HG03571 (cell line): ENCODE measurements at regions not wholly inside any gene's neighbourhood (a gene's known extent, or its start where the extent isn't known, plus 50 kb on each side); places are given as distances from the start of the nearest gene placed in this dataset.

ENCODE experiments used
- ATAC-seq: cut with Tn5 transposase; IDR thresholded peaks from one replicate; pipeline ENCODE4 v1.9.1; 2021; ENCODE audit not compliant: unreplicated experiment

DNA sequence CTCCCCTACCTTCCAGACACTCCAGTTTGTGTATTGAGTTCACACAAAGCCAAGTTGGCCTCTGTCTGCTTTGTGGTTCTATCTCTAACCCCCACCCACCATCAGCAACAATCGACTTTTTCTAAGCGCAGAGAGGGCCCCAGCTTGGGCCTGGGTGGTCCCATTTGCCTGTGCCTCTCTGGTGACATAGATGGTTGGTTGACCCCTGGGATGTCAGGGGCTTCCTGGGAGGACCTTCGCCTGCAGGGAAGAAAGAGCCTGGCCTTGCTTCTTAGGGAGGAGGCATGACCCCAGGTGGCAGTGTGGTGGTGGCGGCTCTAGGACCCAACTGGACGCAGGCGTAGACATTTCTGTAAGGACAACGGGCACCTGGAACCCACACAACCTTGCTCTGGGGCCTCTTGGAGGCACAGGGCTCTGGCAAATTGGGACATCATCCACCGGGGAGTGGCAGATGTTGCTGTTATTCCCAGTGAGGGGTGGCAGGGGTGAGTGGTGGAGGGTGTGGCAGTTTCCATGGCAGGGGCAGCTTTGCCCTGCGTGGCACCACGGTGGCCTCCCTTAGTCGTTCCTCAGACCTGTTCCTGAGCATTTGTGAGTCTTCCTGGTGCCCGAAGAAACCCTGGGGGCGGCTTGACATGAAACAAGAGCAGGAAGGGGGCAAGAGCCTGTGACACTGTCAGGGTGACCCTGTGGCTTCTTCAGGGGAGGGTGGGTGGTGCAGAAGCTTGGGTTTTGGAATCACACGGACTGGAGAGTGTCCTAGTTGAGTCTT, 171.0 kb upstream of the IER5L start:
- no peak for ATAC-seq

GRCh38 chr9:129347316-129348120, 169.5 kb upstream of the IER5L start:
- no peak for ATAC-seq

DNA sequence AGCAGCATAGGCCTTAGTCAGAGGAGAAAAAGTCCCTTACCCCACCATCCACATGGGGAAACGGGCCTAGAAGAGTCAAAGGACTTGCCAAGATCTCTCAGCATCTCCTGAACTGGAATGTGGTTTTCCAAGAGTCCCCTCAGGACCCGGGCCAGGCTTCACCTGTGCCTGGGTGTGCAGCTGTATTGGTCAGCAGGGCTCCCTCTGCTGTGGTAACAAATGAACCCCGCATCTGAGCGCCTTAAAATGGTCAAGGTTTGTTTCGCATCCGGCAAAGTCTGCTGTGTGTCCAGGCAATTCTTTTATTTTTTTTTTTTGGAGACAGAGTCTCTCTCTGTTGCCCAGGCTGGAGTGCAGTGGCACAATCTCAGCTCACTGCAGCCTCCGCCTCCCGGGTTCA, 168.0 kb upstream of the IER5L start:
- ATAC-seq = no peak

DNA sequence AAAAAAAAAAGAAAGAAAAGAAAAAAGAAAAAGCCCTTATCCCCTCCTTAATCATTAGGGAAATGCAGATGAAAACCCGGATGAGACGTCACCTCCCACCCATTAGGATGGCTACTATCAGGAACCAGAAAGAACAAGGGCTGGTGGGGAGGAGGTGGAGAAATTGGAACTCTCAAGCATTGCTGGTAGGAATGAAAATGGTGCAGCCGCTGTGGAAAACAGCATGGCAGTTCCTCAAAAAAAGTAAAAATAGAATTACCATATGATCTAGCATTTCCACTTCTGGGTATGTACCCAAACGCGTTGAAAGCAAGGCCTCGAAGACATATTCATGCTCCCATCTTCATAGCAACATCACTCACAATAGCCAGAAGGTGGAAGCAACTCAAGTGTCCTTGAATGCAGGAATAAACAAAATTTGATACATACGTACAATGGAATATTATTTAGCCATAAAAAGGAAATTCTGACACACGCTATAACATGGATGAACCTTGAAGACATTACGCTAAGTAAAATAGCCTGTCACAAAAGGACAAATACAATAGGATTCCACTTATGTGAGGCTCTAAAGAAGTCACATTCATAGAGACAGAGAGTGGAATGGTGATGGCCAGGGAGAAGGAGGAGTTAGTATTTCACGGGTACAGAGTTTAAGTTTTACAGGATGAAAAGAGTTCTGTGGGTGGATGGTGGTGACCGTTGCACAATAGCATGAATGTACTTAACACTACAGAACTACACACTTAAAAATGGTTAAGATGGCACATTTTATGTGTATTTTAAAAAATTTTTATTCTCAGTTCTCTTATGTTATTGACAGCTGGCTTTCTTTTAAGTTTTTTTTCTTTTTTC, 166.8 kb upstream of the IER5L start:
- no peak for ATAC-seq

DNA sequence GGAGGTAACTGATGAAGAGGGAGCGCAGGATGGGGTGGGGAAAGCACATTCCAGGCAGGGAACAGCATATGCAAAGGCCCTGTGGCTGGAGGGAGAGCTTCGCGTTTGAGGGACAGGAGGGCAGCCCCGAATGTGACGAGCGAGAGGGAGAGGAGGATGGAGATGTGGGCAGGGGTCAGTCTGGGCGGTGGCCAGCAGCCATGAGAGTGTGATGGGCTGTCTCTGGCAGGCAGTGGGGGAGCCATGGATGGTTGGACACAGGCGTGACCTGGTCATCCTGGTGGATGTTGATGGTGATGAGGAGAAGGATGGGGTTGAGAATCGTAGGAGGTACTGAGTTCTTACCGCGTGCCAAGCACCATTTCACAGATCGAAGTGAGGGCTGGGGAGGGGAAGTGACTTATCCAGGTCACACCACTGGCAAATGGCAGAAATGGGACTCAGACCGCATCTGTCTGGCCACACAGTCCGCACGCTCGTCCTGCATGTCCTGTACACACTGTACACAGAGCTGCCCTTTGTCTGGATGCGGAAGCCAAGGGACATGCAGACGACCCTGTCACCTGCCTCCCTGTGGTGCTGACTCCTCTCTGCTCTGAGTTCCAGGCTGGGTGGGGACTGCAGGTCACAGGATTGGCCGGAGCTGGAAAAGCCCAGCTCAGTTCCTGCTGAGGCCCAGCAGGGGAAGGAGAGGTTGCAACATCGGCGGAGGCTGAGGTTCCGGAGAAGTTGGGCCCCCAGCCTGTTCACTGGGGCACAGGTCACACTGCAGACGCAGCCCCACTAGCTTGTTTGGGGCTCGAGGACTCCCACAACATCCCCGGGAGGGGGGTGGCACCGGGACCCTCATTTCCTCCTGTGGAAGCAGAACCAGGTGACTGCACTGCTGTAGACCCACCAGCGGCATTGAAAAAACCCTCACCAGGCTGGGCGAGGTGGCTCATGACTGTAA, 165.6 kb upstream of the IER5L start:
- ATAC-seq = no peak

- ATAC-seq = no peak
Observed at GRCh38 chr9:129342591-129343423, 164.7 kb upstream of the IER5L start.

DNA sequence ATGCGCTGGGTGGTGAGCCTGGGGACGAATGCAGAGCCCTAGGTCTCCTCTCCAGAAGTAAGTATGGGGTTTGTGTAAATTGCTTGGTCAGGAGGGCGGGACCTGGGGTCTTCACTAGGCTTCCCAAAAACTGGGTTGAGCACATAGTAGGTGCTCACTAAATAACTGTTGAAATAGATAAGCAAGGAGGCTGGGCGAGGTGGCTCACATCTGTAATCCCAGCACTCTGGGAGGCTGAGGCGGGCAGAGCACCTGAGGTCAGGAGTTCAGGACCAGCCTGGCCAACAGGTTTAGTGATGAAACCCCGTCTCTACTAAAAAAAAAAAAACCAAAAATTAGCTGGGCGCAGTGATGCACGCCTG, 163.9 kb upstream of the IER5L start:
- no peak for ATAC-seq

DNA sequence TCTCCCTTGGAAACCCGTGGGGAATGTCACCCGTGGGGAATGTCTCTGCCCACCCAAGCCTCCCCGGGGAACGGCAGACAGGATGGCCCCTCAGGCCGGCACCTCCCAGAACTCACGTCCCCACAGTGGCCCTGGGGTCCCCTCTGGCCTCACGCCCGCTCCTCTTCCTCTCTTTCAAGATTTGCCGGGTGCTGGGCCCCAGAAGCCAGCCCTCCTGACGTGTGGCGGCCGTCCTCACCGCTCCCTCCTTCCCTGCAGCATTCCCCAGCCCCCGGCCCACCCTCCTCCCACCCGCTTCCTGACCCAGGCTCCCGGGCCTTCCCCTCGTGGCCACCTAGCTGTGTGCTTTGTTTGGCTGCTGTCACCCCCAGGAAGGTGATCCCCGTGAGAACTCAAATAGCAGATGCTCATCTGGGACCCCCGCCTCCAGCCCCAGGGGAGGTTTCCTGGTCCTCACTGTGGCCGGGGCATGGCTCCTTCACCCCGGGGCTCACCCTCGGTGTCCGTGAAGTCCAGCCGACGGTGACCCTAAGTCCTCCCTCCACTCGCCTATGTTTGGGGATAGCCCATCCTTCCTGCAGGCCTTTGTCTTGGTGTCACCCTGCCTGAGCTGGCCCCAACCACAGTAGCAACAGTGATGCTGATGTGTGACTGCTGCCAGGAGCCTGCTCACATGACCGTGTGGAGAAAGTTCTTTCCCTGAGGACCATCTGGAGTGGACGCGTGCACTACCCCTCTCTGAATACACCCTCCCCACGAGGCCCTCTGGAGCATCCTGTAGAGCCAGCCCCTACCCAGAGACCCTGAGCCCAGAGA, 163.3 kb upstream of the IER5L start:
- ATAC-seq = no peak

DNA sequence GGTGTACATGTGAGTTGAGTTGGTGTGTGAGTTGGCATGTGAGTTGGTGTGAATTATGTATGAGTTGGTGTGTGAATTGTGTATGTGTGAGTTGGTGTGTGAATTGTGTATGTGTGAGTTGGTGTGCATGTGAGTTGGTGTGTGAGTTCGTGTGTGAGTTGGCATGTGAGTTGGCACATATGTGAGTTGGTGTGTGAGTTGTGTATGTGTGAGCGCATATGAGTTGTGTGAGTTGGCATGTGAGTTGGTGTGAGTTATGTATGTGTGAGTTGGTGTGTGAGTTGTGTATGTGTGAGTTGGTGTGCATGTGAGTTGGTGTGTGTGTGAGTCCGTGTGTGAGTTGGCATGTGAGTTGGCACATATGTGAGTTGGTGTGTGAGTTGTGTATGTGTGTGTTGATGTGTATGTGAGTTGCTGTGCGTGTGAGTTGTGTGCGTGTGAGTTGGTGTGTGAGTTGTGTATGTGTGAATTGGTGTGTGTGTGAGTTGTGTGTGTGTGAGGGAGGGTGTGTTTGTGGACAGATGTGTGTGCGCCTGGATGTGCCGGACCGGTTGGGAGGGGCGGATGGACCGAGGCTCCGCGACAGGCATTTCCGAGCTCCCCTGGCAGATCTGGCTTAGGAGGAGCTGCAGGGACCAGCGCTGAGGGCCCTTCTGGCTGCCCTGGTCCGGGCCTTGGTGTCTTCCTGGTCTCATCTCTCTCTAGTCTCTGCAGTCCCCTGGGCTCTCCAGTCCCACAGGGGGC, 162.5 kb upstream of the IER5L start:
- ATAC-seq = no peak

GRCh38 chr9:129339539-129340157, 161.6 kb upstream of the IER5L start:
- ATAC-seq = no peak

DNA sequence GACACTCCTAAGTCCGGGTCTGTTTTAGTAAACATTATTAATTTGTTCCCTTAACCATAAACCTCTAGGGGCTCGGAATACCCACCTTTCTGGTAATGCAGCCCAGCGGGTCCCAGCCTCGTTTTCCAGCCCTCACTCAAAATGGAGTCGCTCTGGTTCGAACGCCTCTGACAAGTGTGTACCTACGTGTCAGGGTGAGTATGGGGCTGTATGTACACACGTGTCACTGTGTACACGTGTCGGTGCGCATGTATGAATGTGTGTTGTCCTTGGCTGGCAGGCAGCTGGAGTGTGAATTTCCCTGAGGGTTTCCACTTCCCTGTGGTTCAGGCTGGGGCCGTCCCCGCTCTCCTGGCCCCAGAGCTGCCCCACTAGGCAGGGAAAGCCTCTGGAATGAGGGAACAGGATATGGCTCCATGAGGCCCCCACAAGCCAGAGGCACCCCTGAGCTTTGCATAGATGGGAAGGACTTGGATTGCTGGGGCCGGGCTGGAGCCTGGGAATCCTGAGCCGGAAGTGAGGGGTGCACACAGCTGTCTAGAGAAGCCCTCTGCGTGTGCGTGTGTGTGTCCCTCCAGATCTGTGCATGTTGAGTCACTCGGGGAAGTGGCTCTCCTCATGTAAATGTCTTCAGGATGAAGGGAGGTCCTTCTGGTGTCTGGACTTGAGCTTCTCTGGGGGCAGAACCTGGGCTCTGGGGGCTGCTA, 160.8 kb upstream of the IER5L start:
- no peak for ATAC-seq

- ATAC-seq = no peak
Observed at GRCh38 chr9:129337336-129338140, 159.5 kb upstream of the IER5L start.

DNA sequence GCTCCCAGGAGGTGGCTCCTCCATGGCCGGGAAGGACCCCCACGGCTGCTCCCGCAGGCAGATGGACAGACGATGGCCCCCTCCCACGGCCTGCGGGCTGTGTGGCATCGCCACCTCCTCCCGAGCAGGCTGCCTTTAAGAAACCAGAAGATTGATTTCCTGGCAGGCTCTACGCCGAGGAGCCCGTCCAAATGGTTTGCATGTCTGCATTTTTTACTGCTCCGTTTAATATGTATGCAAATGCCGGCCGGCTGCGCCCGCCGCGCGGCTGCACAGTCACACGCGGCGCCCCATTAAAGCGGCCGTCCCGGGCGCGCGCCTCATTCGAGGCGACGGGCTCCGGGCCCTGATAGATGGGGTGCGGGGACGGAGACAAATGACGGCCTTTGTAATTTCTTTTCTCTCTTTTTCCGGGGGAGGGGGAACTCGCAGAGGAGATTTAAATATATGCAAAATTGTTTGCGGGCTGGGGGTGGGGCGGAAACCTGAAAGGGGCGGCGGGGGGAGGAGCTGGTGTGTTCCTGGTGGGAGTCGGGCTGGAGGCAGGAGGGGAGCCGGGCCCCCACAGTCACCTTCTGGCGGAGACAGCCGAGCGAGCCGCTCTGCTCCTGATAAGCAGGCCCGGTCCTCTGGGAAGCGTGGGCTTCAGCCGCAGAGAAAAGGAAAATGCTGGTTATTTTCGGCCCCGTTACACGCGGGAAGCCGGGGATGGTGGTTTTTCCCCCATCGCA, 158.7 kb upstream of the IER5L start:
- no peak for ATAC-seq

DNA sequence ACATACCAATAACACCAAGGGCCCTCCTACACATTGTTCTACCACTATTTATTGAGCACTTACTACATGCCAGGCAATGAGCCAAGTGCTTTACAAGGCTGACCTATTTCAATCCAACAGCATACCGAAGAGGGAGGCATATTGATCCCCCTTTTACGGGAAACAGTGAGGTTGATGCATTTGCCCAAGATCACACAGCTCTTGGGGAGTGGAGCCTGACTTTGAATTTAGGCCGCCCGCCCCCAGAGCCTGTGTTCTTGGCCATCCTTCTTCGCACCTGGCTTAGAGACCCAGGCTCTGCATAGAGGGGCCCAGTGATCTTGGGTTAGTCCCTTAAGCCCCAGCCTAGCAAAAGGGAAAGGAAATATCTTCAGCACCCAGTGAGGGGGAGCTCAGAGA, 158.1 kb upstream of the IER5L start:
- ATAC-seq = no peak

- ATAC-seq = no peak
Observed at GRCh38 chr9:129335464-129336129, 157.5 kb upstream of the IER5L start.
